ENCODE measurements at regions not wholly inside any gene's neighbourhood (a gene's known extent, or its start where the extent isn't known, plus 50 kb on each side); places are given as distances from the start of the nearest gene placed in this dataset.

GRCh38 chr4:124872659-124873058 is 160.1 kb upstream of the ANKRD50 start:
- TF ChIP-seq GATA2 (IDR thresholded peaks at IDR 0.05; ENCODE audit: insufficient read depth, insufficient read length, low read depth, low read length) (no peak), POLR2A (IDR thresholded peaks at IDR 0.05; ENCODE audit: low read depth, low read length) (no peak), EZH2 (IDR thresholded peaks at IDR 0.05; ENCODE audit: borderline replicate concordance, low read depth, low read length, severe bottlenecking) (no peak), MAX (IDR thresholded peaks at IDR 0.05; ENCODE audit: insufficient read depth, insufficient read length) (no peak), MYC (IDR thresholded peaks at IDR 0.05; ENCODE audit: low read depth, low read length) (no peak), JUN (IDR thresholded peaks at IDR 0.05; ENCODE audit: borderline replicate concordance, insufficient read depth, insufficient read length, low read depth) (no peak), POLR2AphosphoS5 (IDR thresholded peaks at IDR 0.05; ENCODE audit: insufficient read depth, low read depth, low read length) (no peak), FOS (IDR thresholded peaks at IDR 0.05; ENCODE audit: borderline replicate concordance, insufficient read depth, low read length) (no peak)
- TF ChIP-seq, protein P1, sequence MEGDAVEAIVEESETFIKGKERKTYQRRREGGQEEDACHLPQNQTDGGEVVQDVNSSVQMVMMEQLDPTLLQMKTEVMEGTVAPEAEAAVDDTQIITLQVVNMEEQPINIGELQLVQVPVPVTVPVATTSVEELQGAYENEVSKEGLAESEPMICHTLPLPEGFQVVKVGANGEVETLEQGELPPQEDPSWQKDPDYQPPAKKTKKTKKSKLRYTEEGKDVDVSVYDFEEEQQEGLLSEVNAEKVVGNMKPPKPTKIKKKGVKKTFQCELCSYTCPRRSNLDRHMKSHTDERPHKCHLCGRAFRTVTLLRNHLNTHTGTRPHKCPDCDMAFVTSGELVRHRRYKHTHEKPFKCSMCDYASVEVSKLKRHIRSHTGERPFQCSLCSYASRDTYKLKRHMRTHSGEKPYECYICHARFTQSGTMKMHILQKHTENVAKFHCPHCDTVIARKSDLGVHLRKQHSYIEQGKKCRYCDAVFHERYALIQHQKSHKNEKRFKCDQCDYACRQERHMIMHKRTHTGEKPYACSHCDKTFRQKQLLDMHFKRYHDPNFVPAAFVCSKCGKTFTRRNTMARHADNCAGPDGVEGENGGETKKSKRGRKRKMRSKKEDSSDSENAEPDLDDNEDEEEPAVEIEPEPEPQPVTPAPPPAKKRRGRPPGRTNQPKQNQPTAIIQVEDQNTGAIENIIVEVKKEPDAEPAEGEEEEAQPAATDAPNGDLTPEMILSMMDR (IDR thresholded peaks at IDR 0.05; ENCODE audit: extremely low read depth in 1 of 2, insufficient read depth in 1 of 2, low read depth in 1 of 2, low read length in 2 of 2): no peak
